OCI-LY1 (cell line): ENCODE measurements at regions not wholly inside any gene's neighbourhood (a gene's known extent, or its start where the extent isn't known, plus 50 kb on each side); places are given as distances from the start of the nearest gene placed in this dataset.

ENCODE experiments used
- H2AFZ ChIP-seq: fragments of 200-600 bp; sonication (generic), shearing (Covaris generic); 2 replicates; pipeline ENCODE4 v1.6.0; 2014; ENCODE audit warnings: antibody characterized with exemption, mild to moderate bottlenecking, low read length
- H3F3A ChIP-seq: fragments of 200-600 bp; sonication (generic), shearing (Covaris generic); 2 replicates; pipeline ENCODE4 v1.6.0; 2014; ENCODE audit warnings: mild to moderate bottlenecking, antibody characterized with exemption, low read length, moderate library complexity; ENCODE audit not compliant: insufficient read depth
- H3K27ac ChIP-seq: fragments of 200-600 bp; sonication (generic); 2 replicates; pipeline ENCODE4 v1.5.1; 2014; ENCODE audit warnings: low read length, mixed run types, mild to moderate bottlenecking, low read depth; ENCODE audit not compliant: poor library complexity, severe bottlenecking
- H3K27me3 ChIP-seq: fragments of 200-600 bp; sonication (generic); 2 replicates; pipeline ENCODE4 v1.6.0; 2014; ENCODE audit warnings: antibody characterized with exemption, mild to moderate bottlenecking, low read length, moderate library complexity; ENCODE audit not compliant: insufficient read depth
- H3K36me3 ChIP-seq: fragments of 200-600 bp; sonication (generic); 2 replicates; pipeline ENCODE4 v1.6.1; 2014; ENCODE audit warnings: mild to moderate bottlenecking, antibody characterized with exemption, low read length, moderate library complexity, mixed read lengths; ENCODE audit not compliant: insufficient read depth
- H3K4me1 ChIP-seq: fragments of 200-600 bp; sonication (generic); 2 replicates; pipeline ENCODE4 v1.5.1; 2014; ENCODE audit warnings: mild to moderate bottlenecking, low read length, moderate library complexity; ENCODE audit not compliant: insufficient read depth, severe bottlenecking
- H3K4me2 ChIP-seq: fragments of 200-600 bp; sonication (generic), shearing (Covaris generic); 2 replicates; pipeline ENCODE4 v1.6.1; 2014; ENCODE audit warnings: low read length
- H3K4me3 ChIP-seq: fragments of 200-600 bp; sonication (generic); 2 replicates; pipeline ENCODE4 v1.5.1; 2014; ENCODE audit warnings: low read length, low read depth, mild to moderate bottlenecking, mixed read lengths; ENCODE audit not compliant: poor library complexity, severe bottlenecking
- H3K79me2 ChIP-seq: fragments of 200-600 bp; shearing (Covaris generic); 2 replicates; pipeline ENCODE4 v1.6.1; 2016; ENCODE audit warnings: mixed run types, low read length, mixed read lengths; ENCODE audit not compliant: insufficient read depth
- H3K9ac ChIP-seq: fragments of 200-600 bp; sonication (generic), shearing (Covaris generic); 2 replicates; pipeline ENCODE4 v1.6.1; 2014; ENCODE audit warnings: mild to moderate bottlenecking, low read length, mixed read lengths
- H3K9me2 ChIP-seq: fragments of 200-600 bp; sonication (generic), shearing (Covaris generic); 2 replicates; pipeline ENCODE4 v1.6.1; 2014; ENCODE audit warnings: low read depth, mild to moderate bottlenecking, low read length, mixed read lengths
- H3K9me3 ChIP-seq: fragments of 200-600 bp; shearing (Covaris generic); 2 replicates; pipeline ENCODE4 v1.6.1; 2014; ENCODE audit warnings: low read length, mixed read lengths
- H4K20me1 ChIP-seq: fragments of 200-600 bp; sonication (generic), shearing (Covaris generic); 2 replicates; pipeline ENCODE4 v1.6.0; 2016; ENCODE audit warnings: mild to moderate bottlenecking, low read length; ENCODE audit not compliant: insufficient read depth
- CTCF ChIP-seq: fragments of 200-600 bp; sonication (generic), shearing (Covaris generic); IDR thresholded peaks from 2 replicates; pipeline ENCODE4 v1.5.1; 2017; ENCODE audit warnings: mild to moderate bottlenecking, antibody characterized with exemption, low read length, moderate library complexity, mixed read lengths
- EZH2 ChIP-seq: fragments of 200-600 bp; sonication (generic), shearing (Covaris generic); IDR thresholded peaks from 2 replicates; pipeline ENCODE4 v1.8.0; 2017; ENCODE audit warnings: borderline replicate concordance, mixed run types, mild to moderate bottlenecking, antibody characterized with exemption, low read length, moderate library complexity, mixed read lengths

- no peak overlapping the region for H3K27ac ChIP-seq
- no peaks in the 10 kb centered on the region for H3K79me2 ChIP-seq
- H4K20me1 ChIP-seq, result no peaks in the 10 kb centered on the region
- H2AFZ ChIP-seq, result no peak overlapping the region
- TF ChIP-seq CTCF, result no peak
- no peak for TF ChIP-seq EZH2
- no peaks in the 10 kb centered on the region for H3F3A ChIP-seq
- no peaks in the 10 kb centered on the region for H3K36me3 ChIP-seq
- H3K9me2 ChIP-seq, result no peaks in the 10 kb centered on the region
- no peaks in the 10 kb centered on the region for H3K9me3 ChIP-seq
- H3K4me3 ChIP-seq, result no peak overlapping the region
- H3K4me1 ChIP-seq, result no peaks in the 10 kb centered on the region
- H3K27me3 ChIP-seq, result no peaks in the 10 kb centered on the region
- no peak overlapping the region for H3K4me2 ChIP-seq
- no peak overlapping the region for H3K9ac ChIP-seq
Observed at GRCh38 chr1:95829556-95829955, 595.5 kb downstream of the RWDD3 start.

- H4K20me1 ChIP-seq, result no peaks in the 10 kb centered on the region
- no peaks in the 10 kb centered on the region for H3K9me2 ChIP-seq
- no peak overlapping the region for H3K4me3 ChIP-seq
Observed at GRCh38 chr1:95832370-95832769, 598.4 kb downstream of the RWDD3 start.

GRCh38 chr1:95849439-95849838, 615.4 kb downstream of the RWDD3 start:
- Histone ChIP-seq H3K4me2 (no peak overlapping the region), H3K79me2 (no peaks in the 10 kb centered on the region), H3K9me3 (no peaks in the 10 kb centered on the region), H3F3A (no peaks in the 10 kb centered on the region), H3K9ac (no peak overlapping the region), H3K36me3 (no peaks in the 10 kb centered on the region), H3K27me3 (no peaks in the 10 kb centered on the region), H4K20me1 (no peaks in the 10 kb centered on the region), H3K4me1 (no peaks in the 10 kb centered on the region), H2AFZ (no peak overlapping the region), H3K4me3 (no peak overlapping the region), H3K27ac (no peak overlapping the region), H3K9me2 (no peaks in the 10 kb centered on the region)
- TF ChIP-seq CTCF, result no peak
- no peak for TF ChIP-seq EZH2

More at GRCh38 chr1:95832370-95832769, 598.4 kb downstream of the RWDD3 start:
- Histone ChIP-seq H3K9ac (no peak overlapping the region), H3K27ac (no peak overlapping the region), H3K36me3 (no peaks in the 10 kb centered on the region), H3K79me2 (no peaks in the 10 kb centered on the region), H3F3A (no peaks in the 10 kb centered on the region), H3K4me1 (no peaks in the 10 kb centered on the region), H2AFZ (no peak overlapping the region), H3K27me3 (no peaks in the 10 kb centered on the region), H3K4me2 (no peak overlapping the region), H3K9me3 (no peaks in the 10 kb centered on the region)
- TF ChIP-seq CTCF, result no peak
- no peak for TF ChIP-seq EZH2
